Right ventricle myocardium inferior (tissue), 1 donor: ENCODE measurements at regions not wholly inside any gene's neighbourhood (a gene's known extent, or its start where the extent isn't known, plus 50 kb on each side); places are given as distances from the start of the nearest gene placed in this dataset.
A peak's percentile ranks its signal among the peaks of the same experiment; 100 is the strongest.
"Not testable (repeated sequence)": the region's sequence is repeated elsewhere in the genome, so short reads cannot be mapped to it uniquely, and the experiment has no call there.

ENCODE experiments used
- ATAC-seq: fragments of 200-7000 bp; cut with Tn5 transposase; one replicate; pipeline ENCODE4 v1.9.1; 2020; ENCODE audit warnings: mild to moderate bottlenecking, moderate library complexity
- DNase-seq: peaks from one replicate; pipeline ENCODE4 v3.0.0; 2021; ENCODE audit errors: missing footprints
- intact Hi-C: fragments of 100-400 bp; cut with DNase I; formaldehyde crosslinking; loops from one replicate; pipeline ENCODE4 v1.11.0; 2022
- donor health status: DM: no; HTN: yes; CAD: no; lungs with severe emphysema.

GRCh38 chr2:87455854-87456249, 292.0 kb upstream of the PLGLB2 start:
- ATAC-seq: peak; percentile 12
- DNase-seq, intact Hi-C loops: not testable (repeated sequence)

- intact Hi-C loops, DNase-seq: not testable (repeated sequence)
- peak; percentile 56 for ATAC-seq
Measured at GRCh38 chr2:87456477-87457128, 291.3 kb upstream of the PLGLB2 start.

- DNase-seq, intact Hi-C loops: not testable (repeated sequence)
- peak; percentile 6 for ATAC-seq
Measured at GRCh38 chr2:87457129-87457499, 290.8 kb upstream of the PLGLB2 start.

GRCh38 chr2:87458938-87459337, 288.9 kb upstream of the PLGLB2 start:
- DNase-seq, intact Hi-C loops: not testable (repeated sequence)
- ATAC-seq: peak; percentile 56

- DNase-seq, ATAC-seq, intact Hi-C loops: not testable (repeated sequence)
Measured at GRCh38 chr2:87460104-87460503, 287.8 kb upstream of the PLGLB2 start.

- DNase-seq, intact Hi-C loops, ATAC-seq: not testable (repeated sequence)
Measured at GRCh38 chr2:87460662-87461061, 287.2 kb upstream of the PLGLB2 start.

GRCh38 chr2:87461671-87462070, 286.2 kb upstream of the PLGLB2 start:
- intact Hi-C loops, ATAC-seq, DNase-seq: not testable (repeated sequence)

GRCh38 chr2:87464219-87464618, 283.7 kb upstream of the PLGLB2 start:
- DNase-seq, ATAC-seq, intact Hi-C loops: not testable (repeated sequence)

GRCh38 chr2:87465730-87466129, 282.2 kb upstream of the PLGLB2 start:
- intact Hi-C loops, ATAC-seq: not testable (repeated sequence)

GRCh38 chr2:87466591-87467120, 281.2 kb upstream of the PLGLB2 start:
- DNase-seq, intact Hi-C loops: not testable (repeated sequence)
- peak; percentile 59 for ATAC-seq

More at GRCh38 chr2:87465730-87466129, 282.2 kb upstream of the PLGLB2 start:
- DNase-seq: not testable (repeated sequence)

- intact Hi-C loops, DNase-seq: not testable (repeated sequence)
Measured at GRCh38 chr2:87468429-87468981, 279.4 kb upstream of the PLGLB2 start.

GRCh38 chr2:87469180-87470151, 278.4 kb upstream of the PLGLB2 start:
- ATAC-seq: peak; percentile 17
- DNase-seq, intact Hi-C loops: not testable (repeated sequence)

More at GRCh38 chr2:87468429-87468981, 279.4 kb upstream of the PLGLB2 start:
- ATAC-seq: not testable (repeated sequence)

- ATAC-seq, intact Hi-C loops, DNase-seq: not testable (repeated sequence)
Measured at GRCh38 chr2:87470381-87471380, 277.2 kb upstream of the PLGLB2 start.

- DNase-seq, ATAC-seq, intact Hi-C loops: not testable (repeated sequence)
Measured at GRCh38 chr2:87471478-87471877, 276.4 kb upstream of the PLGLB2 start.

- ATAC-seq: peak; percentile 57
- intact Hi-C loops, DNase-seq: not testable (repeated sequence)
Measured at GRCh38 chr2:87476223-87476872, 271.5 kb upstream of the PLGLB2 start.

- ATAC-seq, intact Hi-C loops, DNase-seq: not testable (repeated sequence)
Measured at GRCh38 chr2:87476936-87477335, 271.0 kb upstream of the PLGLB2 start.
